Activated naive CD4-positive, alpha-beta T cell treated with anti-CD3 and anti-CD28 coated beads for 36 hours (primary cell): ENCODE measurements at regions not wholly inside any gene's neighbourhood (a gene's known extent, or its start where the extent isn't known, plus 50 kb on each side); places are given as distances from the start of the nearest gene placed in this dataset.
"Not testable (repeated sequence)": the region's sequence is repeated elsewhere in the genome, so short reads cannot be mapped to it uniquely, and the experiment has no call there.

Source experiments
- CTCF ChIA-PET: fragments of 350-600 bp; sonication (Branson Sonifier 250); formaldehyde crosslinking; loops from one replicate; lab custom pipeline; 2021; ENCODE audit warnings: antibody characterized with exemption; lab: Charles Lee
- DNase-seq: peaks from one replicate; pipeline ENCODE4 v3.0.0-alpha.2; 2020
- H3K27ac Mint-ChIP-seq: one replicate; pipeline ENCODE4 v1.8.0; 2021; ENCODE audit warnings: mild to moderate bottlenecking, mixed read lengths
- H3K27me3 Mint-ChIP-seq: one replicate; pipeline ENCODE4 v1.8.0; 2021; ENCODE audit warnings: low read depth, mixed read lengths
- H3K36me3 Mint-ChIP-seq: one replicate; pipeline ENCODE4 v1.8.0; 2021; ENCODE audit warnings: low read depth, mixed read lengths
- H3K4me1 Mint-ChIP-seq: one replicate; pipeline ENCODE4 v1.8.0; 2021; ENCODE audit warnings: low read depth, mixed read lengths
- H3K4me3 Mint-ChIP-seq: one replicate; pipeline ENCODE4 v1.8.0; 2021; ENCODE audit warnings: mild to moderate bottlenecking, moderate library complexity, mixed read lengths
- H3K9me3 Mint-ChIP-seq: one replicate; pipeline ENCODE4 v1.8.0; 2021; ENCODE audit warnings: mixed read lengths
- intact Hi-C: fragments of 100-400 bp; cut with micrococcal nuclease; formaldehyde crosslinking; loops from one replicate; pipeline ENCODE4 v1.15.1; 2023

- no peak overlapping the region for H3K27ac Mint-ChIP-seq
- H3K36me3 Mint-ChIP-seq, result peaks cover 23% of the 10 kb centered on the region
- H3K4me3 Mint-ChIP-seq, result no peak overlapping the region
- CTCF ChIA-PET, result no interaction called here
- DNase-seq, result no peak
- intact Hi-C loops, result no loop called here
- H3K4me1 Mint-ChIP-seq, result no peaks in the 10 kb centered on the region
- H3K9me3 Mint-ChIP-seq, result peaks cover 60% of the 10 kb centered on the region
- no peaks in the 10 kb centered on the region for H3K27me3 Mint-ChIP-seq
Observed at GRCh38 chr7:57215423-57215822, 83.2 kb upstream of the ZNF479 start.

- CTCF ChIA-PET, result no interaction called here
- no peak for DNase-seq
- H3K4me1 Mint-ChIP-seq, result no peaks in the 10 kb centered on the region
- H3K27ac Mint-ChIP-seq, result no peak overlapping the region
- H3K4me3 Mint-ChIP-seq, result no peak overlapping the region
- H3K36me3 Mint-ChIP-seq, result peaks cover 24% of the 10 kb centered on the region
- no peaks in the 10 kb centered on the region for H3K27me3 Mint-ChIP-seq
- intact Hi-C loops, result loop anchor here (1.0 kb wide), 1 partner anchor 8 kb away; no protein-coding TSS in a partner anchor
- peaks cover 68% of the 10 kb centered on the region for H3K9me3 Mint-ChIP-seq
Observed at GRCh38 chr7:57216340-57216739, 84.1 kb upstream of the ZNF479 start.

- CTCF ChIA-PET, result no interaction called here
- intact Hi-C loops, result no loop called here
- no peak for DNase-seq
- peaks cover 67% of the 10 kb centered on the region for H3K9me3 Mint-ChIP-seq
- no peak overlapping the region for H3K4me3 Mint-ChIP-seq
- H3K27me3 Mint-ChIP-seq, result no peaks in the 10 kb centered on the region
- H3K27ac Mint-ChIP-seq, result no peak overlapping the region
- no peaks in the 10 kb centered on the region for H3K4me1 Mint-ChIP-seq
- peaks cover 26% of the 10 kb centered on the region for H3K36me3 Mint-ChIP-seq
Observed at GRCh38 chr7:57218196-57218716, 86.0 kb upstream of the ZNF479 start.

GRCh38 chr7:57220746-57221145 lies 88.5 kb upstream of the ZNF479 start:
- intact Hi-C loops, result no loop called here
- H3K36me3 Mint-ChIP-seq, result peaks cover 26% of the 10 kb centered on the region
- DNase-seq, result no peak
- H3K4me3 Mint-ChIP-seq, result no peak overlapping the region
- no peaks in the 10 kb centered on the region for H3K27me3 Mint-ChIP-seq
- no peak overlapping the region for H3K27ac Mint-ChIP-seq
- CTCF ChIA-PET, result no interaction called here
- H3K9me3 Mint-ChIP-seq, result peaks cover 57% of the 10 kb centered on the region
- H3K4me1 Mint-ChIP-seq, result no peaks in the 10 kb centered on the region

- no peaks in the 10 kb centered on the region for H3K27me3 Mint-ChIP-seq
- H3K9me3 Mint-ChIP-seq, result peaks cover 22% of the 10 kb centered on the region
- H3K4me1 Mint-ChIP-seq, result no peaks in the 10 kb centered on the region
- intact Hi-C loops, result no loop called here
- peaks cover 3% of the 10 kb centered on the region for H3K36me3 Mint-ChIP-seq
- H3K27ac Mint-ChIP-seq, result no peak overlapping the region
- no peak for DNase-seq
- H3K4me3 Mint-ChIP-seq, result no peak overlapping the region
- CTCF ChIA-PET, result no interaction called here
Observed at GRCh38 chr7:57225666-57226065, 93.4 kb upstream of the ZNF479 start.

GRCh38 chr7:57241236-57241635 lies 109.0 kb upstream of the ZNF479 start:
- CTCF ChIA-PET, result not testable (repeated sequence)

GRCh38 chr7:57243551-57243950 lies 111.3 kb upstream of the ZNF479 start:
- H3K27ac Mint-ChIP-seq, H3K27me3 Mint-ChIP-seq, H3K4me3 Mint-ChIP-seq, CTCF ChIA-PET, H3K4me1 Mint-ChIP-seq, intact Hi-C loops, H3K36me3 Mint-ChIP-seq, DNase-seq: not testable (repeated sequence)
- peaks cover 33% of the 10 kb centered on the region for H3K9me3 Mint-ChIP-seq

More at GRCh38 chr7:57241236-57241635, 109.0 kb upstream of the ZNF479 start:
- H3K4me3 Mint-ChIP-seq, intact Hi-C loops, H3K27ac Mint-ChIP-seq, DNase-seq, H3K36me3 Mint-ChIP-seq, H3K27me3 Mint-ChIP-seq, H3K4me1 Mint-ChIP-seq: not testable (repeated sequence)
- H3K9me3 Mint-ChIP-seq, result peaks cover 37% of the 10 kb centered on the region

GRCh38 chr7:57244345-57244980 lies 112.2 kb upstream of the ZNF479 start:
- H3K36me3 Mint-ChIP-seq, CTCF ChIA-PET, H3K27ac Mint-ChIP-seq, intact Hi-C loops, DNase-seq, H3K27me3 Mint-ChIP-seq, H3K4me3 Mint-ChIP-seq, H3K4me1 Mint-ChIP-seq: not testable (repeated sequence)
- H3K9me3 Mint-ChIP-seq, result peaks cover 33% of the 10 kb centered on the region

GRCh38 chr7:57245206-57245605 lies 113.0 kb upstream of the ZNF479 start:
- Mint-ChIP-seq H3K4me3 (no peak overlapping the region), H3K9me3 (peaks cover 33% of the 10 kb centered on the region), H3K27ac (no peak overlapping the region), H3K4me1 (no peaks in the 10 kb centered on the region), H3K36me3 (no peaks in the 10 kb centered on the region), H3K27me3 (no peaks in the 10 kb centered on the region)
- CTCF ChIA-PET, result no interaction called here
- no peak for DNase-seq
- intact Hi-C loops, result no loop called here

GRCh38 chr7:57250801-57251200 lies 118.6 kb upstream of the ZNF479 start:
- no peak for DNase-seq
- peaks cover 14% of the 10 kb centered on the region for H3K9me3 Mint-ChIP-seq
- intact Hi-C loops, result no loop called here
- H3K4me3 Mint-ChIP-seq, result no peak overlapping the region
- H3K27ac Mint-ChIP-seq, result no peak overlapping the region
- no peaks in the 10 kb centered on the region for H3K4me1 Mint-ChIP-seq
- CTCF ChIA-PET, result no interaction called here
- no peaks in the 10 kb centered on the region for H3K27me3 Mint-ChIP-seq
- H3K36me3 Mint-ChIP-seq, result no peaks in the 10 kb centered on the region

GRCh38 chr7:57256637-57257375 lies 124.6 kb upstream of the ZNF479 start:
- H3K4me3 Mint-ChIP-seq, result no peak overlapping the region
- no peak overlapping the region for H3K27ac Mint-ChIP-seq

GRCh38 chr7:57274535-57275283 lies 142.5 kb upstream of the ZNF479 start:
- no peak overlapping the region for H3K27ac Mint-ChIP-seq
- H3K9me3 Mint-ChIP-seq, result peaks cover 52% of the 10 kb centered on the region
- DNase-seq, result no peak
- no peaks in the 10 kb centered on the region for H3K4me1 Mint-ChIP-seq
- intact Hi-C loops, result no loop called here
- CTCF ChIA-PET, result no interaction called here
- H3K27me3 Mint-ChIP-seq, result no peaks in the 10 kb centered on the region
- H3K4me3 Mint-ChIP-seq, result no peak overlapping the region
- peaks cover 2% of the 10 kb centered on the region for H3K36me3 Mint-ChIP-seq

More at GRCh38 chr7:57256637-57257375, 124.6 kb upstream of the ZNF479 start:
- intact Hi-C loops, result no loop called here
- Mint-ChIP-seq H3K9me3 (peaks cover 18% of the 10 kb centered on the region), H3K4me1 (no peaks in the 10 kb centered on the region), H3K27me3 (no peaks in the 10 kb centered on the region), H3K36me3 (no peaks in the 10 kb centered on the region)
- no peak for DNase-seq
- CTCF ChIA-PET, result no interaction called here
